HCT116 (cell line): ENCODE measurements at regions not wholly inside any gene's neighbourhood (a gene's known extent, or its start where the extent isn't known, plus 50 kb on each side); places are given as distances from the start of the nearest gene placed in this dataset.

Experiments used
- ATAC-seq: fragments of 200-7000 bp; cut with Tn5 transposase; 2 replicates; pipeline ENCODE4 v1.9.1; 2020; ENCODE audit warnings: mild to moderate bottlenecking, moderate library complexity
- BruUV-seq: library from RNA; stranded (reverse); fragments of 400-500 nt; replicated peaks from 2 replicates; lab custom pipeline; 2021; lab: Mats Ljungman, UMichigan
- CTCF ChIA-PET: fragments of 300-600 bp; sonication (Branson Sonifier 250); formaldehyde crosslinking; loops from one replicate; lab custom pipeline; 2021; ENCODE audit warnings: antibody characterized with exemption; lab: Charles Lee
- POLR2A ChIA-PET: fragments of 300-600, 350-600 bp; sonication (Branson Sonifier 250); formaldehyde crosslinking; loops from one replicate; lab custom pipeline; 2021; ENCODE audit warnings: antibody characterized with exemption; lab: Charles Lee
- RAD21 ChIA-PET, 2 experiments: fragments of 300-600 bp; sonication (Branson Sonifier 250); formaldehyde crosslinking; loops; one replicate each; lab custom pipeline; 2023; ENCODE audit warnings: low total read pairs in 2 of 2; ENCODE audit not compliant: uncharacterized antibody in 2 of 2, unreplicated experiment in 2 of 2, low non-redundant PET in 1 of 2; lab: Charles Lee
- DNase-seq: peaks from one replicate; pipeline ENCODE4 v3.0.0-alpha.2; 2010; ENCODE audit warnings: low read depth, low spot score
- H2AFZ ChIP-seq: fragments of 200-600 bp; shearing (Covaris generic), sonication (generic); 2 replicates; pipeline ENCODE4 v1.6.1; 2017; ENCODE audit warnings: low read depth, mixed run types, mixed read lengths, antibody characterized with exemption, low read length; ENCODE audit not compliant: poor library complexity, severe bottlenecking
- H3K27ac ChIP-seq: 2 replicates; pipeline ENCODE4 v1.5.1; 2012; ENCODE audit warnings: low read depth, low read length
- H3K27me3 ChIP-seq: fragments of 200-600 bp; sonication (generic); 2 replicates; pipeline ENCODE4 v1.6.1; 2016; ENCODE audit warnings: mixed run types, low read length, mixed read lengths; ENCODE audit not compliant: insufficient read depth
- H3K36me3 ChIP-seq, 2 experiments: fragments of 200-500 bp in 1 of 2; fragments of 200-600 bp in 1 of 2; sonication (Bioruptor generic) in 1 of 2; sonication (generic) in 1 of 2; 2 replicates each; pipeline versions ENCODE4 v1.5.1 to v1.6.1; 2014 to 2016; ENCODE audit warnings: low read length in 2 of 2, inconsistent platforms in 1 of 2, mixed read lengths in 1 of 2, mixed run types in 1 of 2; ENCODE audit not compliant: insufficient read depth in 2 of 2, control insufficient read depth in 1 of 2
- H3K4me1 ChIP-seq, 2 experiments: fragments of 200-600 bp in 1 of 2; sonication (generic) in 1 of 2; 2 replicates each; pipeline versions ENCODE4 v1.5.1 to v1.6.1; 2012 to 2017; ENCODE audit warnings: low read length in 2 of 2, inconsistent platforms in 1 of 2, mild to moderate bottlenecking in 1 of 2, mixed read lengths in 1 of 2, mixed run types in 1 of 2, moderate library complexity in 1 of 2; ENCODE audit not compliant: insufficient read depth in 2 of 2, control insufficient read depth in 1 of 2
- H3K4me2 ChIP-seq: fragments of 200-600 bp; sonication (generic); 2 replicates; pipeline ENCODE4 v1.6.1; 2017; ENCODE audit warnings: mixed run types, low read length, mixed read lengths
- H3K4me3 ChIP-seq, 2 experiments: fragments of 200-600 bp in 1 of 2; sonication (generic) in 1 of 2; replicated peaks in 1 of 2; 2 replicates each; pipeline ENCODE4 v1.5.1; 2011 to 2016; ENCODE audit warnings: low read length in 2 of 2, control low read depth in 1 of 2, low read depth in 1 of 2, mild to moderate bottlenecking in 1 of 2, mixed read lengths in 1 of 2, mixed run types in 1 of 2
- H3K79me2 ChIP-seq: fragments of 200-600 bp; sonication (generic); 2 replicates; pipeline ENCODE4 v1.6.1; 2017; ENCODE audit warnings: mild to moderate bottlenecking, mixed run types, low read length, moderate library complexity, mixed read lengths; ENCODE audit not compliant: insufficient read depth
- H3K9ac ChIP-seq: fragments of 200-600 bp; sonication (generic); 2 replicates; pipeline ENCODE4 v1.6.1; 2016; ENCODE audit warnings: low read length, mixed read lengths
- H3K9me2 ChIP-seq: fragments of 200-600 bp; sonication (generic), shearing (Covaris generic); 2 replicates; pipeline ENCODE4 v1.6.1; 2017; ENCODE audit warnings: mixed run types, mild to moderate bottlenecking, moderate library complexity; ENCODE audit not compliant: insufficient read depth
- H3K9me3 ChIP-seq, 2 experiments: fragments of 200-500 bp in 1 of 2; fragments of 200-600 bp in 1 of 2; sonication (Bioruptor generic) in 1 of 2; sonication (generic) in 1 of 2; 2 replicates each; pipeline ENCODE4 v1.6.1; 2014 to 2017; ENCODE audit warnings: low read length in 2 of 2, mixed read lengths in 2 of 2, inconsistent platforms in 1 of 2, low read depth in 1 of 2, mild to moderate bottlenecking in 1 of 2, mixed run types in 1 of 2, moderate library complexity in 1 of 2; ENCODE audit not compliant: control insufficient read depth in 1 of 2, insufficient read depth in 1 of 2
- H4K20me1 ChIP-seq: fragments of 200-600 bp; sonication (generic), shearing (Covaris generic); 2 replicates; pipeline ENCODE4 v1.6.1; 2017; ENCODE audit warnings: mixed run types, mild to moderate bottlenecking, moderate library complexity; ENCODE audit not compliant: insufficient read depth
- CBX3 ChIP-seq: IDR thresholded peaks from 2 replicates; pipeline ENCODE4 v1.6.1; 2012; ENCODE audit warnings: low read depth
- CEBPB ChIP-seq: IDR thresholded peaks from 2 replicates; pipeline ENCODE4 v1.6.1; 2012; ENCODE audit warnings: low read depth
- CTCF ChIP-seq, 3 experiments: fragments of 200-600 bp in 1 of 3; sonication (generic) in 1 of 3; IDR thresholded peaks in 2 of 3; conservative IDR thresholded peaks in 1 of 3; 2 replicates each; pipeline ENCODE4 v1.5.1; 2012 to 2017; ENCODE audit warnings: low read depth in 2 of 3, low read length in 2 of 3, antibody characterized with exemption in 1 of 3, borderline replicate concordance in 1 of 3, control low read depth in 1 of 3, mild to moderate bottlenecking in 1 of 3, mixed read lengths in 1 of 3, mixed run types in 1 of 3, moderate library complexity in 1 of 3; ENCODE audit not compliant: insufficient read depth in 1 of 3
- EZH2 ChIP-seq: fragments of 200-600 bp; sonication (generic); IDR thresholded peaks from 2 replicates; pipeline ENCODE4 v1.6.1; 2017; ENCODE audit warnings: antibody characterized with exemption, mixed run types
- EZH2phosphoT487 ChIP-seq: fragments of 200-600 bp; IDR thresholded peaks from 2 replicates; pipeline ENCODE4 v1.6.1; 2018; ENCODE audit warnings: antibody characterized with exemption, borderline replicate concordance
- JUND ChIP-seq: IDR thresholded peaks from 2 replicates; pipeline ENCODE4 v1.6.1; 2012
- MAX ChIP-seq: IDR thresholded peaks from 2 replicates; pipeline ENCODE4 v1.6.1; 2012
- POLR2AphosphoS5 ChIP-seq: IDR thresholded peaks from 2 replicates; pipeline ENCODE4 v1.6.1; 2011; ENCODE audit warnings: mild to moderate bottlenecking, low read depth, low read length, moderate library complexity
- REST ChIP-seq: IDR thresholded peaks from 2 replicates; pipeline ENCODE4 v1.6.1; 2012; ENCODE audit warnings: low read depth
- SP1 ChIP-seq: IDR thresholded peaks from 2 replicates; pipeline ENCODE4 v1.6.1; 2012; ENCODE audit warnings: low read depth
- YY1 ChIP-seq: IDR thresholded peaks from 2 replicates; pipeline ENCODE4 v1.6.1; 2011; ENCODE audit warnings: low read length, low read depth, moderate library complexity, mild to moderate bottlenecking; ENCODE audit not compliant: insufficient replicate concordance; ENCODE audit errors: extremely low read depth
- ZBTB33 ChIP-seq: IDR thresholded peaks from 2 replicates; pipeline ENCODE4 v1.6.1; 2011; ENCODE audit warnings: mild to moderate bottlenecking, low read length, moderate library complexity; ENCODE audit not compliant: insufficient replicate concordance; ENCODE audit errors: extremely low read depth
- ZFX ChIP-seq: fragments of 450-650 bp; IDR thresholded peaks from 2 replicates; pipeline ENCODE4 v1.6.1; 2017
- intact Hi-C: fragments of 100-400 bp; cut with micrococcal nuclease; formaldehyde crosslinking; loops from 2 replicates; pipeline ENCODE4 v1.10.0; 2022

GRCh38 chr3:25350725-25351114 lies 77.3 kb upstream of the RARB start:
- ATAC-seq = no peak
- no peak for TF ChIP-seq CBX3
- no peak for TF ChIP-seq ZBTB33
- no peak for TF ChIP-seq SP1
- TF ChIP-seq CEBPB = no peak
- peaks cover 6% of the 10 kb centered on the region for H3K27me3 ChIP-seq
- intact Hi-C loops = no loop called here
- no peak for DNase-seq
- RAD21 ChIA-PET = no interaction called here
- no peak overlapping the region for H3K9ac ChIP-seq
- H3K4me1 ChIP-seq = no peaks in the 10 kb centered on the region
- CTCF ChIA-PET = no interaction called here
- H3K27ac ChIP-seq = no peak overlapping the region
- BruUV-seq = no TSS peak
- H3K79me2 ChIP-seq = no peaks in the 10 kb centered on the region
- no peaks in the 10 kb centered on the region for H3K36me3 ChIP-seq
- POLR2A ChIA-PET = no interaction called here
- no peak overlapping the region for H3K4me3 ChIP-seq
- no peaks in the 10 kb centered on the region; the same call in 1 of the 2 replicates for H4K20me1 ChIP-seq
- H3K4me2 ChIP-seq = no peak overlapping the region
- H3K9me3 ChIP-seq = no peaks in the 10 kb centered on the region
- H2AFZ ChIP-seq = no peak overlapping the region
- H3K9me2 ChIP-seq = no peaks in the 10 kb centered on the region

GRCh38 chr3:25354071-25354470 lies 74.0 kb upstream of the RARB start:
- Histone ChIP-seq H3K79me2 (no peaks in the 10 kb centered on the region), H3K9ac (no peak overlapping the region), H3K9me2 (no peaks in the 10 kb centered on the region), H3K4me3 (no peak overlapping the region), H3K9me3 (no peaks in the 10 kb centered on the region), H4K20me1 (no peaks in the 10 kb centered on the region; the same call in 1 of the 2 replicates), H3K27me3 (peaks cover 6% of the 10 kb centered on the region), H3K4me2 (no peak overlapping the region), H3K36me3 (no peaks in the 10 kb centered on the region), H3K4me1 (no peaks in the 10 kb centered on the region), H2AFZ (no peak overlapping the region), H3K27ac (no peak overlapping the region)
- DNase-seq (no peak), ATAC-seq (no peak)
- intact Hi-C loops = no loop called here
- ChIA-PET RAD21 (no interaction called here), CTCF (no interaction called here), POLR2A (no interaction called here)
- no TSS peak for BruUV-seq
- no peak for TF ChIP-seq ZFX
- no peak for TF ChIP-seq MAX
- TF ChIP-seq JUND = no peak
- no peak for TF ChIP-seq CTCF (IDR thresholded peaks at IDR 0.05 in 2 of 3, conservative IDR thresholded peaks at IDR 0.05 in 1 of 3; ENCODE audit: borderline replicate concordance in 1 of 3, insufficient read depth in 1 of 3, low read depth in 2 of 3, low read length in 2 of 3)
- no peak for TF ChIP-seq EZH2
- no peak for TF ChIP-seq YY1
- no peak for TF ChIP-seq REST
- TF ChIP-seq POLR2AphosphoS5 = no peak
- TF ChIP-seq EZH2phosphoT487 = no peak
